HG03066 (cell line): ENCODE measurements at regions not wholly inside any gene's neighbourhood (a gene's known extent, or its start where the extent isn't known, plus 50 kb on each side); places are given as distances from the start of the nearest gene placed in this dataset.
"Not testable (repeated sequence)": the region's sequence is repeated elsewhere in the genome, so short reads cannot be mapped to it uniquely, and the experiment has no call there.

ENCODE experiments used
- ATAC-seq: cut with Tn5 transposase; IDR thresholded peaks from one replicate; pipeline ENCODE4 v1.9.1; 2021; ENCODE audit warnings: low read depth; ENCODE audit not compliant: unreplicated experiment

DNA sequence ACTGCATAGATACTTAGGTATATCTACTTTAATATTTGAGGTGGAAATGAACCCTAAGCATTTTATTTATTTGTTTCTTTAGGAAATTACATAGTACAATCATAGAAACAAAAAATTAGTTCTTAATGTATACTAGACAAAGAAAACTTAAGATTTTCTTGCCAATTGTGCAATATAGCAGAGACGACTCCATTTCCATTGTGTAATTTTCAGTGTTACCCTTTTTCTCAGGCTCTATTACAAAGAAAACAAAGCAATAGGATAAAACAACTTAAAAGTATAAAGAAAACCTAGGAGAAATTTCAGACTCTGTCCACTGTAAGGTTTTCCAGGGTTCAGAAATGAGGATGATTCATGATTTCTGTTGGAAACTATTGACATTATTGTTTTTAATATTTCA lies 89.0 kb upstream of the SERTAD2 start:
- no peak for ATAC-seq

- ATAC-seq = no peak
These were observed 90.1 kb upstream of the SERTAD2 start for GRCh38 chr2:64743739-64744330.

DNA sequence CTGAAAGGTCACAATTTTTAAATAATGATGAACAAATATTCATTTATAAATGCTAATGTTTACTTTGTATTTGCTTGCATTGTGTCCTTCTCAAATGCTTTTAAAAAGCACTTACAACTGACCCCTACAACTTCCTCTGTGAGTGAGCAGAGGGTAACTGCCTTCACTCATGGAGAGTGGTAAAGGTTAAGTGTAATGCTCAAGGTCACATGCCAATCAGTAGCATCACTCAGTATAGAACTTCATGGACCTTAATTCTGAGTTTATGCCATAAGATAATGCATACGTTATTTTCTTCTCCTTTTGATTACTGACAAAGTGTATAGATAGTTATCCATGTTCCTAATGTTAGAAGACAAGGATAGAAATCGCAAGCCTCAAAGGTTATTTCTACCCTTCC lies 91.8 kb upstream of the SERTAD2 start:
- ATAC-seq = no peak

DNA sequence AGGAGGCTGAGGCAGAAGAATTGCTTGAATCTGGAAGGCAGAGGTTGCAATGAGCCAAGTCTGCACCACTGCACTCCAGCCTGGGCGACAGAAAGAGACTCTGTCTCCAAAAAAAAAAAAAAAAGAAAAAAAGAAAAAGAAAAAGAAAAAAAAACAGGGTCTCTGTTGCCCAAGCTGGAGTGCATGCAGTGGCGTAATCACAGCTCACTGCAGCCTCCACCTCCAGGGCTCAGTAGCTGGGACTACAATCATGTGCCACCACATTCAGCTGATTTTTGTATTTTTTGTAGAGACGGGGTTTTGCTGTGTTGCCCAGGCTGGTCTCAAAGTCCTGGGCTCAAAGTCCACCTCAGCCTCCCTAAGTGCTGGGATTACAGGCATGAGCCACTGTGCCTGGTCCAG lies 94.0 kb upstream of the SERTAD2 start:
- not testable (repeated sequence) for ATAC-seq

DNA sequence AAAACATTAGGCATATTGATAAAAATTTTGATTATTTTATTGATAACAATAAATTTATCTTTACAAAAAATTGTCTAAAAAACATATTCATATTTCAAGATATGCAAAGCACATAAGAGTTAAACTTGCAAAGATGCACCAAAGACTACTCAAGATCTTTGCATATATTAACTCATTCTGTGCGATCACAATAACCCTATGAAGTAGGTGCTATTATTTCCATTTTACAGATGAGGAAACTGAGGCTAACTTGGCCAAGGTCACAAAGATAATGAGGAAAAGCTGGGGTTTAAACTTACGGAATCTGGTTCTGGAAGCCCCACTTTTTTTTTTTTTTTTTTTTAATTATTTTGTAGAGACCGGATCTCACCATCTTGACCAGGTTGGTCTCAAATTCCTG lies 94.4 kb upstream of the SERTAD2 start:
- no peak for ATAC-seq

GRCh38 chr2:64748561-64748960 lies 94.8 kb upstream of the SERTAD2 start:
- no peak for ATAC-seq

- no peak for ATAC-seq
These were observed 95.7 kb upstream of the SERTAD2 start for GRCh38 chr2:64749446-64749845.

DNA sequence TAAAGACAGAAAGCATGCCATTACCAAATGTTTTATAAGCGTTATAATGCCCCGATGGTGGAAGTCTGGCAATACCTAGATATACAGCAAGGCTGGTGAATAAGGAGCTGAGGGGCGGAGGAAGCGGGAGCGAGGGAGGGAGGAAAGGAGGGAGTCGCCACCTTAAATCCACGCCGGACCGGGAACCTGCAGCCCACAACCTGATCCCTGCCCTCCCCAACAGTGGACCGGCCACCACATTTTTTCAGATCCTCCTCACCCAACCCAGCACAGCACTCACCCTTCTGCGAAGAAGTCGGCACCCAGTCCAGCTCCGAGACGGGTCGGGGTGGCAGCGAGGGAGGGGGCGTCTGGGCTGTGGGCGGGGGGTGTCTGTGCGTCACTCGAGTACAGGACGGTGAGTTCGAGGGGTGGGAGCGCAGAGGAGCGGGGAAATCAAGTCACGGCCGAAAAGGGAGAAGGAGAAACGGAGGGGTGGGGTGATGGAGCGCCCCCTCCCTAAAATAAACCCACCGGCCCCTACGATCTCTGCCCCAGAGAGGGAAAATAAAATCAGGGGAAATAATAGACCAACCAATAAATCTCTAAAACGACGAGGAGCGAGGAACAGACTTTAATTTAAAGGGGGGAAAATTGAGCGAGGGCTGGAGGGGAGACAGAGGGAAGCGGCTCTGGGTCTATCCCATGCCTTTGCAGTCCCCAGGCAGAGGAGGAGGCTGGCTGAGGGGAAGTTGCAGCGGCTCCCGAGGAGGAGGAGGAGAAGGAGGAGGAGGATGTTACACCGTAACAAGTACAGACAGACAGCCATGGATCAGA lies 96.5 kb upstream of the SERTAD2 start:
- no peak for ATAC-seq

DNA sequence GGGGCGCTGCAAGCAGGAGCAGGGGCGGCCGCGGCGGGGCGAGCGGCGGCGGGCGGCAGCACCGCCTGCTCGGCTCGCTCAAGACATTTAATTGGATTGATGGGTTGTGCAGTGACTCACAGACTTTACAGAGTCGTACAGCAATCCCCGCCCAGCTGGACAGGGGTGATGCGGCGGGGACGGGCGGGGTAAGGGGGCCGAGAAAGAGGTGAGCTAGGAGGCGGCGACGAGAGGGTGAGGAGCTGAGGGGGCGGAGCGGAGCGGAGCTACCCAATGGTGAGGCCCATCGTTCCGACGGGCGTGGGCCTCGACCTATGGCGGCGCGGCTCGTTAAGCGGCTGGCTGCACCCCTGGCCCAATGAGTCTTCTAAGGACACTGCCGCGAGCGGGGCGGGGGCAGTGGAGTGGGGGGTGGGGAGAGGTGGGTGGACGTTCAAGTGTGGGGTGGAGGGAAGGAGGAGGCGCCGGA lies 97.1 kb upstream of the SERTAD2 start:
- peak; percentile 74 for ATAC-seq

DNA sequence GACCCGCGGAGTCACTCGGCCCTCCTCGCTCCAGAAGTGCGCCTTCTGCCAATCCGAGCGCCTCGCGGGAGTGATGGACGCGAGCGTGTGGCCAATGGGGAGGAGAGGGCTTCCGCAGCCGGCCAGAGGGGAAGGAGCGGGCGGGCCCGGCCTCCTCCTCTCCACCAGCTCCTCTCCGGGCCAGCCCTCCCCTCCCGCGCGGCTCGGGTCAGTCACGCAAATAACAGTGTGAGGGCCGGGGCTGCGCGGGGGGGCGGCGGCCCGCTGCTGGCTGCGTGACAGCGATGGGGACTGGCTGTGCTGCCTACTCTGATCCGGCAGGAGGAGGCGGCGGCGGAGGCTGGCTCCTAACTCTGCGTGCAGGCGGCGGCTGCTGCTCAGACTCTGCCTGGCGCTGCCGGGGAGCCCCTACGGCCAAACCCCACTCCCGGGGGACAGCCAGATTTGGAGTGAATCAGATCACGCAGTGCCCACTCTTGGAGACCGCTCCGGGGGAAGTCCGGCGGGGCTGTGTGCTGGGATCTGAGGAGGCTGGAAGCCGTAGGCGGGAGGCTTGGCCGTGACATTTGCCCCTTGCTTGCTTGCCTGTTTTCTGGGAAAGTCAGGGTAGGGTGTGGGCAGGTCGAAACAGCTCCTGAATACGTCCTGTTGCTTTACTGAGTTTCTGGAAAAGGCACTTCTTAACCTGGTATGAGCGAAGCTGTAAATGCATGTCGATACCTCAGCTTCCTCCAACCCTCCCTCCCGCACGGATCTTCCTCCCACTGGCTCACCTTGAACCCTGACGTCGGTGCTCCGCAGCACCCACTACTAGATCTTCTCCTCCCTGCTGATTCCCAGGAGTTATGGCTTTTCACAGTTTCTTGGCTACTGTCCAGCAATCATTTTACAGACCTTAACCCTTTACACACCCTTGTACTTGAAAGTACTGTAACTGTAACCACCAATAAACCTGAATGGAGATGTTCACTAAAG lies 97.9 kb upstream of the SERTAD2 start:
- ATAC-seq = peak; percentile 80

GRCh38 chr2:64753399-64753798 lies 99.7 kb upstream of the SERTAD2 start:
- ATAC-seq = no peak

GRCh38 chr2:64754570-64754969 lies 100.9 kb upstream of the SERTAD2 start:
- ATAC-seq = no peak

- ATAC-seq = no peak
These were observed 103.4 kb upstream of the SERTAD2 start for GRCh38 chr2:64757126-64757525.

DNA sequence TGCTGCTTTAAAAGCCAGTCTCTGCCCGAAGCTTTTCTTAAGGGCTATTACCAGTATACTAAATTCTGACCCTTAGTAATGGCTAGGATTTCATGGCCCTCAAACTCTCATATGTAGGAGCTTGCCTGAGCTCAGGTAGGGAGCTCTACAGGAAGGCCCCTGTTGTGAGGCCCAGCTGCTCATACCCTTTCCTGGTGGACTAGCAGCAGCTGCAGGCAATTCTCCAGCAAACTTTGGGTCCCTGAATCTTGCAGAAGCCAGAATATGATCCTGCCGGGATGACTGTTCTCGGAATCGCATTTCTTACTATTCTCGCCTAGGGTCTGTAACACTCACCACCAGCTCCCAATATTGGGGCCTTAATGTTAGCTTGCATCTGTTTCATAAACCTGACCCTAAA lies 106.4 kb upstream of the SERTAD2 start:
- no peak for ATAC-seq

- no peak for ATAC-seq
These were observed 108.7 kb upstream of the SERTAD2 start for GRCh38 chr2:64762301-64762997.

GRCh38 chr2:64763126-64763525 lies 109.4 kb upstream of the SERTAD2 start:
- ATAC-seq = no peak

DNA sequence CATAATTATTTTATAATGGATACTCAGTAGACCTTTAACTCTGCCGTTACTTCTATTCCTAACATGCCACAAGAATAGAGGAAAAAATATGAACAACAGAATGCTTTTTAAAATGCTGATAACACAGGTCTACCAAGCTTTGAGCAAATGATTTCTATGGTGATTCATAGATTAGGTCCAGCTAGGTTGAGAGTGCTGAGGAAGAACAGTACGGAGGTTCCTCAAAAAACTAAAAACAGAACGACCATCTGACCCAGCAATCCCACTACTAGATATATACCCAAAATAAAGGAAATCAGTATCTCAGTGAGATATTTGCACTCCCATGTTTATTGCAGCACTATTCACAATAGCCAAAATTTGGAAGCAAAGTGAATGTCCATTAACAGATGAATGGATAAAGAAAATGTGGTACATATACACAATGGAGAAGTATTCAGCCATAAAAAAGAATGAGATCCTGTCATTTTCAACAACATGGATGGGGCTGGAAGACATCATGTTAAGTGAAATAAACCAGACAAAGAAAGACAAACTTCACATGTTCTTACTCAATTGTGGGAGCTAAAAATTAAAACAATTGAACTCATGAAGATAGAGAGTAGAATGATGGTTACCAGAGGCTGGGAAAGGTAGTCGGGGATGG lies 111.6 kb upstream of the SERTAD2 start:
- ATAC-seq = no peak

- no peak for ATAC-seq
These were observed 113.3 kb upstream of the SERTAD2 start for GRCh38 chr2:64766841-64767669.
